ENCODE measurements at regions not wholly inside any gene's neighbourhood (a gene's known extent, or its start where the extent isn't known, plus 50 kb on each side); places are given as distances from the start of the nearest gene placed in this dataset.

- no peak for DNase-seq (ENCODE audit: low spot score)
Measured at GRCh38 chr5:159819591-159820411, 96.5 kb upstream of the ADRA1B start.

- DNase-seq (ENCODE audit: low spot score): no peak
Measured at GRCh38 chr5:159820692-159821091, 95.6 kb upstream of the ADRA1B start.

GRCh38 chr5:159821461-159821940, 94.8 kb upstream of the ADRA1B start:
- no peak for DNase-seq (ENCODE audit: low spot score)

GRCh38 chr5:159824188-159825161, 91.8 kb upstream of the ADRA1B start:
- DNase-seq (ENCODE audit: low spot score): no peak

- peak; percentile 44 for DNase-seq (ENCODE audit: low spot score)
Measured at GRCh38 chr5:159825551-159826051, 90.7 kb upstream of the ADRA1B start.

GRCh38 chr5:159826351-159827214, 89.7 kb upstream of the ADRA1B start:
- DNase-seq (ENCODE audit: low spot score): peak; percentile 97

GRCh38 chr5:159827861-159828260, 88.4 kb upstream of the ADRA1B start:
- no peak for DNase-seq (ENCODE audit: low spot score)

GRCh38 chr5:159832073-159832472, 84.2 kb upstream of the ADRA1B start:
- DNase-seq (ENCODE audit: low spot score): no peak

GRCh38 chr5:159833088-159833487, 83.2 kb upstream of the ADRA1B start:
- DNase-seq (ENCODE audit: low spot score): no peak

- no peak for DNase-seq (ENCODE audit: low spot score)
Measured at GRCh38 chr5:159833846-159834245, 82.4 kb upstream of the ADRA1B start.

GRCh38 chr5:159835548-159835947, 80.7 kb upstream of the ADRA1B start:
- DNase-seq (ENCODE audit: low spot score): no peak

- no peak for DNase-seq (ENCODE audit: low spot score)
Measured at GRCh38 chr5:159836691-159837090, 79.6 kb upstream of the ADRA1B start.

GRCh38 chr5:159837860-159838259, 78.4 kb upstream of the ADRA1B start:
- DNase-seq (ENCODE audit: low spot score): no peak

GRCh38 chr5:159838551-159839222, 77.6 kb upstream of the ADRA1B start:
- DNase-seq (ENCODE audit: low spot score): no peak

GRCh38 chr5:159844267-159845121, 71.8 kb upstream of the ADRA1B start:
- DNase-seq (ENCODE audit: low spot score): no peak

GRCh38 chr5:159849437-159850083, 66.7 kb upstream of the ADRA1B start:
- peak; percentile 92 for DNase-seq (ENCODE audit: low spot score)

GRCh38 chr5:159850160-159850559, 66.1 kb upstream of the ADRA1B start:
- DNase-seq (ENCODE audit: low spot score): peak; percentile 98

GRCh38 chr5:159851053-159851452, 65.2 kb upstream of the ADRA1B start:
- peak; percentile 77 for DNase-seq (ENCODE audit: low spot score)

GRCh38 chr5:159854916-159855315, 61.4 kb upstream of the ADRA1B start:
- peak; percentile 55 for DNase-seq (ENCODE audit: low spot score)
